ENCODE measurements at regions not wholly inside any gene's neighbourhood (a gene's known extent, or its start where the extent isn't known, plus 50 kb on each side); places are given as distances from the start of the nearest gene placed in this dataset.
A peak's percentile ranks its signal among the peaks of the same experiment; 100 is the strongest.

DNA sequence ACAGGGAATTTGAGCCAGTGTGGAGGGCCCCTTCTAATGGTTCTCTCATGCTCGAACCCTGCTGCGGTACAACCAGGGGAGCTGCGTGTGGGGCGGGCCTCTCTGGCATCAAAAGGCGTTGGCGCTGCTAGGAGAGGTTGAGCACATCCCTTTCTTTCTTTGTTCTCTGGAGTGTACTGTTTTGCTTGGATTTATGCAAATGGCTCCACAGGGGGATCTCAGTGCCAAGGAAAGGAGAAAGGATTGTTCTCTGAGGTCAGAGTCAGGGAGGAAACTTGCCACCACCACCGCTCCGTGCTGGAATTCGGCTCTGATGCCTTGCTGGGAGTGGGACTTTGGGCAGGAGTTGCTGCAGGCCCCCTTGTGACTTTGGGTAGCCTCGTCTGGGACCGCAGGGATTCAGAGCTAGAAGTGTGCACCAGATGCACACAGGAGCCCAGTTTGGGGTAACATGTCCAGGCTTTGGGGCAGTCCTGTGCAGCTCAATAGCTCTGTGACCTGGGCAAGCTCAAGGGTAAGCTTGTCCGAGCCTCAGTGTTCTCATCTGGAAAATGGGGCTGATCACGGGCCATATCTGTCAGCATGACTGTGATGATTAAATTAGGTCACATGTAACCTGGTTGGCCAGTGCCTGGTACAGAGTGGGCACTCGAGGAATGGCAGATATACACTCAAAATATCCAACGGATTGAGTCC, 353.0 kb upstream of the EEF2KMT start:
- H3K36me3 ChIP-seq (ENCODE audit: control insufficient read depth in 3 of 3, insufficient read depth in 2 of 3, low read depth in 1 of 3, low read length in 3 of 3), result no peaks in the 10 kb centered on the region
- 31 to 33% (median 32%) methylated on average over 15 of the region's 15 CpGs for WGBS, 3 donors
- H3K27me3 ChIP-seq (ENCODE audit: control insufficient read depth in 3 of 3, insufficient read depth in 3 of 3, low read length in 3 of 3), result peaks cover 0 to 2% (median 0%) of the 10 kb centered on the region in 3 donors
- H3K27ac ChIP-seq (ENCODE audit: low read depth in 1 of 3, low read length in 2 of 3), result no peak overlapping the region
- H3K4me3 ChIP-seq (ENCODE audit: low read depth in 1 of 3, low read length in 3 of 3), result no peak overlapping the region
- FAIRE-seq (no peak), DNase-seq (no peak)
- no peaks in the 10 kb centered on the region for H3K9me3 ChIP-seq (ENCODE audit: control insufficient read depth in 2 of 2, insufficient read depth in 1 of 2, low read depth in 1 of 2, low read length in 1 of 2)
- H3K4me1 ChIP-seq (ENCODE audit: control insufficient read depth in 3 of 3, insufficient read depth in 2 of 3, low read depth in 1 of 3, low read length in 2 of 3), result no peaks in the 10 kb centered on the region

DNA sequence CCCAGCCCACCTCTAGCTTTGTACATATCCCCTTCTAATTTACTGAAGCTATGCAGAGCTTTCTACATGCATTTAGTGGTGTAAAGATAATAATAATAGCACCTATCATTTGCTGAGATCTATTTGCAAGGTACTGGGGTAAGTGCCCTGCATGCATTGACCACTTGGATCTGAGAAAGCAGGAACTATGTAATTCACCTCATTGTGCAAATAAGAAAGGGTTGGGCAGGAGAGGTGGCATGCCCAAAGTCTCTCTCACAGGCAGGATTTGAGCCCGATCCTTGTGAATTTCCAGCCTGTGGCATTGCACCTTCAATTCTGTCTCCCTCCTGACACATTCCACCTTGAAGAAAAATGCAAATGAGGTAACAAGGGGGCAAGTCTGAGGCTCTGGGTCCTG, 352.3 kb upstream of the EEF2KMT start:
- 32 to 67% (median 57%) methylated on average over 1 of the region's 1 CpG for WGBS, 3 donors

DNA sequence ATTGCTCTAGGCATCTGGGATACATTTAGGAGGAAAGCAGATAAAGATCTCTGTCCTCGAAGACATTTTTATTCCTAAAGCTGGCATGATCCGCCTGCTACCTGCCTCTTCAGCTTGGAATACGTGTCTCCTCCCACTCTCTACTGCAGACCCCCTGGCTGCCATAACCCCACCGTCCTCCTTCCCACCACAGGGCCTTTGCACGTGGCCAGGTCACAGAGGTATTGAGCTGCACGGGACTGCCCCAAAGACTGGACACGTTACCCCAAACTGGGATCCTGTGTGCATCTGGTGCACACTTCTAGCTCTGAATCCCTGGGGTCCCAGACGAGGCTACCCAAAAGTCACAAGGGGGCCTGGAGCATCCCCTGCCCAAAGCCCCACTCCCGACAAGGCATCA, 351.2 kb upstream of the EEF2KMT start:
- peaks cover 0 to 2% (median 0%) of the 10 kb centered on the region in 3 donors for H3K27me3 ChIP-seq (ENCODE audit: control insufficient read depth in 3 of 3, insufficient read depth in 3 of 3, low read length in 3 of 3)
- FAIRE-seq (no peak), DNase-seq (no peak)
- no peaks in the 10 kb centered on the region for H3K36me3 ChIP-seq (ENCODE audit: control insufficient read depth in 3 of 3, insufficient read depth in 2 of 3, low read depth in 1 of 3, low read length in 3 of 3)
- H3K4me3 ChIP-seq (ENCODE audit: low read depth in 1 of 3, low read length in 3 of 3), result no peak overlapping the region
- no peaks in the 10 kb centered on the region for H3K4me1 ChIP-seq (ENCODE audit: control insufficient read depth in 3 of 3, insufficient read depth in 2 of 3, low read depth in 1 of 3, low read length in 2 of 3)
- WGBS, 3 donors, result 78 to 81% (median 80%) methylated on average over 9 of the region's 9 CpGs
- no peaks in the 10 kb centered on the region for H3K9me3 ChIP-seq (ENCODE audit: control insufficient read depth in 2 of 2, insufficient read depth in 1 of 2, low read depth in 1 of 2, low read length in 1 of 2)
- H3K27ac ChIP-seq (ENCODE audit: low read depth in 1 of 3, low read length in 2 of 3), result no peak overlapping the region

More for the DNA sequence above, 352.3 kb upstream of the EEF2KMT start:
- Histone ChIP-seq H3K27ac (ENCODE audit: low read depth in 1 of 3, low read length in 2 of 3) (no peak overlapping the region), H3K27me3 (ENCODE audit: control insufficient read depth in 3 of 3, insufficient read depth in 3 of 3, low read length in 3 of 3) (peaks cover 0 to 2% (median 0%) of the 10 kb centered on the region in 3 donors), H3K4me1 (ENCODE audit: control insufficient read depth in 3 of 3, insufficient read depth in 2 of 3, low read depth in 1 of 3, low read length in 2 of 3) (no peaks in the 10 kb centered on the region), H3K4me3 (ENCODE audit: low read depth in 1 of 3, low read length in 3 of 3) (no peak overlapping the region), H3K9me3 (ENCODE audit: control insufficient read depth in 2 of 2, insufficient read depth in 1 of 2, low read depth in 1 of 2, low read length in 1 of 2) (no peaks in the 10 kb centered on the region), H3K36me3 (ENCODE audit: control insufficient read depth in 3 of 3, insufficient read depth in 2 of 3, low read depth in 1 of 3, low read length in 3 of 3) (no peaks in the 10 kb centered on the region)
- FAIRE-seq, result no peak
- DNase-seq, result no peak

DNA sequence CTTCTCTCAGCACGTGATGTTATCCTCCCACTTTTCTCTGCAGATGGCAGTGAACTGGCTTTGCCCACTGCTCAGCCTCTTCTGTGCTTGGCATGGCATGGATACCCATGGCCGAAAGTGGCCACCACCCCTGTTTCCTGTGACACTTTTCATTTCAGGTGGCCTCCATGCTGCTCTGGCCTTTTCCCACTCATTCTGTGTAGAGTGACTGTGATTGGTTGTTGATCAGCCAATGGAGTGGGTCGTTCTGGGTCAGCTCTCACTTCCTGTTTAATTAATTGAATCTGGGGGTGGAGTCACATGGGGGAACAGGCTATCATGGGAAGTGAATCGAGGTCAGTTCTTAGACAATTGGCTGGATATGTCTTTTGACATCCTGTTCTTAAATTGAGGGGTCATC, 350.1 kb upstream of the EEF2KMT start:
- no peaks in the 10 kb centered on the region for H3K36me3 ChIP-seq (ENCODE audit: control insufficient read depth in 3 of 3, insufficient read depth in 2 of 3, low read depth in 1 of 3, low read length in 3 of 3)
- no peaks in the 10 kb centered on the region for H3K4me1 ChIP-seq (ENCODE audit: control insufficient read depth in 3 of 3, insufficient read depth in 2 of 3, low read depth in 1 of 3, low read length in 2 of 3)
- no peak overlapping the region for H3K27ac ChIP-seq (ENCODE audit: low read depth in 1 of 3, low read length in 2 of 3)
- DNase-seq, result no peak
- 66 to 79% (median 69%) methylated on average over 4 of the region's 4 CpGs for WGBS, 3 donors
- no peak overlapping the region for H3K4me3 ChIP-seq (ENCODE audit: low read depth in 1 of 3, low read length in 3 of 3)
- peaks cover 0 to 2% (median 0%) of the 10 kb centered on the region in 3 donors for H3K27me3 ChIP-seq (ENCODE audit: control insufficient read depth in 3 of 3, insufficient read depth in 3 of 3, low read length in 3 of 3)
- no peak for FAIRE-seq
- no peaks in the 10 kb centered on the region for H3K9me3 ChIP-seq (ENCODE audit: control insufficient read depth in 2 of 2, insufficient read depth in 1 of 2, low read depth in 1 of 2, low read length in 1 of 2)

DNA sequence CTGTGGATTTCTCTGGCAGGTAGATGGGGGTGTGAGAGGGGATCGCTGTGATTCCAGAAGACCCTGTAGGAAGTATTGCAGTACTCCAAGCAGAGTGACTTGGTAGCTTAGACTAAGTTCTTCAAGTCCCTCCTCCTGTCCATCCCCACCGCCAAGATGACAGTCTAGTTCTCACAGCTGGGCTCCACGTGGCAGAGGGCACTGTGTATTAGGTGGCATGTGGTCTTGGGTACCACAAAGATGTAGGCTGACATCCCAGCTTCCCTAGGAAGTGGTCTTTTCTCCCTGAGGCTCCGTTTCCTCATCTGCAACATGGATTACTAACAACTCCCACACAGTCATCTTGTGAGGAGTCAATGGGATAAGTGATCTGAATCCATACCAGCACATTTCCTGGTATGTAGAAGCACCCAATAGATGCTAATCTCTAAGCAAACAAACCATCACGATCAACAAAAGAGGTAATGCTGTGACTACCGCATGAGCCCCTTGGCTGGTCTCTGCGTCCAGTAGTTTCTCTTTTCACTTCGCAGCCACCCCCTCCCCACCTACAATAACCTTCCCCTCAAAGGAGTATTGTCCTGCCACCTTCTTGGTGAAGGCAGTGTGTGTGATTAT, 349.1 kb upstream of the EEF2KMT start:
- H3K4me1 ChIP-seq (ENCODE audit: control insufficient read depth in 3 of 3, insufficient read depth in 2 of 3, low read depth in 1 of 3, low read length in 2 of 3), result no peaks in the 10 kb centered on the region
- no peak overlapping the region for H3K27ac ChIP-seq (ENCODE audit: low read depth in 1 of 3, low read length in 2 of 3)
- H3K4me3 ChIP-seq (ENCODE audit: low read depth in 1 of 3, low read length in 3 of 3), result no peak overlapping the region
- H3K27me3 ChIP-seq (ENCODE audit: control insufficient read depth in 3 of 3, insufficient read depth in 3 of 3, low read length in 3 of 3), result no peaks in the 10 kb centered on the region
- FAIRE-seq, result no peak
- WGBS, 3 donors, result 43 to 51% (median 45%) methylated on average over 8 of the region's 8 CpGs
- H3K9me3 ChIP-seq (ENCODE audit: control insufficient read depth in 2 of 2, insufficient read depth in 1 of 2, low read depth in 1 of 2, low read length in 1 of 2), result no peaks in the 10 kb centered on the region
- DNase-seq, result no peak
- no peaks in the 10 kb centered on the region for H3K36me3 ChIP-seq (ENCODE audit: control insufficient read depth in 3 of 3, insufficient read depth in 2 of 3, low read depth in 1 of 3, low read length in 3 of 3)

DNA sequence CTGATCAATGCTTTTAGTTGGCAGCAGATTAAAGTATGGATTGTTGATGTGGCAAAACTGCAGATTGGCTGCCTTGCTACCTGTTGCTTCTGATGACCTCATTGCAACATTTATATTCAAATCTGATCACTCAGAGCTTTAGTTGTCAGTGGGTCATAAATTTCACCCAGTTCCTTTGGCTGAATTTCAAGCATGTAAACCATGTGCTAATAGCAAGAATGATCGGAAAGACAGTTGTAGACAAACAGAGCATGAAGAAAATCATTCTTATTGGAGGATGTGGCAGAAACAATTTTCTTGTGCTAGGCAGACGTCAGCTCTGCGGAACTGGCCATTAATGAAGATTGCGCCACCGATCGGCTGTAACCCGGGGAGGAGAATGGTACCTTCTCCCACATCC, 346.6 kb upstream of the EEF2KMT start:
- Histone ChIP-seq H3K4me1 (ENCODE audit: control insufficient read depth in 3 of 3, insufficient read depth in 2 of 3, low read depth in 1 of 3, low read length in 2 of 3) (no peaks in the 10 kb centered on the region), H3K27me3 (ENCODE audit: control insufficient read depth in 3 of 3, insufficient read depth in 3 of 3, low read length in 3 of 3) (no peaks in the 10 kb centered on the region), H3K27ac (ENCODE audit: low read depth in 1 of 3, low read length in 2 of 3) (no peak overlapping the region), H3K4me3 (ENCODE audit: low read depth in 1 of 3, low read length in 3 of 3) (peak overlapping the region in 1 of 3 donors; percentile 2), H3K9me3 (ENCODE audit: control insufficient read depth in 2 of 2, insufficient read depth in 1 of 2, low read depth in 1 of 2, low read length in 1 of 2) (no peaks in the 10 kb centered on the region), H3K36me3 (ENCODE audit: control insufficient read depth in 3 of 3, insufficient read depth in 2 of 3, low read depth in 1 of 3, low read length in 3 of 3) (no peaks in the 10 kb centered on the region)
- 81 to 85% (median 82%) methylated on average over 7 of the region's 7 CpGs for WGBS, 3 donors
- FAIRE-seq, result no peak
- no peak for DNase-seq

DNA sequence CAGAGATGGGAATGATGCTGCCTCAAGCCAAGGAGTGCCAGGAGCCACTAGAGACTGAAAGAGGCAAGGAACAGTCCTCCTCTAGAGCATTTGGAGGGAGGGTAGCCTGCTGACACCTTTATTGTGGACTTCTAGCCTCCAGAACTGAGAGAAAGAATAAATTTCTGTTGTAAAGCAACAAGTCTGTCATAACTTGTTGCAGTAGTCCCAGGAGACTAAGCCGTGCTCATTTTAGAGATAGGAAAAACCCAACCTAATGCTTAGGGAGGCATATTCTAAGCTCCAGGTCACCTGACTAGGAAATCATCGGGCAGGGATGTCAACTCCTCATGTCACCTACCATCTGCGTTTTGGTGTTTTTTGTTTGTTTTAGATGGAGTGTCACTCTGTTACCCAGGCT, 345.4 kb upstream of the EEF2KMT start:
- 69 to 84% (median 72%) methylated on average over 3 of the region's 3 CpGs for WGBS, 3 donors
- no peaks in the 10 kb centered on the region for H3K36me3 ChIP-seq (ENCODE audit: control insufficient read depth in 3 of 3, insufficient read depth in 2 of 3, low read depth in 1 of 3, low read length in 3 of 3)
- no peaks in the 10 kb centered on the region for H3K9me3 ChIP-seq (ENCODE audit: control insufficient read depth in 2 of 2, insufficient read depth in 1 of 2, low read depth in 1 of 2, low read length in 1 of 2)
- H3K27ac ChIP-seq (ENCODE audit: low read depth in 1 of 3, low read length in 2 of 3), result no peak overlapping the region
- no peak overlapping the region for H3K4me3 ChIP-seq (ENCODE audit: low read depth in 1 of 3, low read length in 3 of 3)
- FAIRE-seq (no peak), DNase-seq (no peak)
- H3K27me3 ChIP-seq (ENCODE audit: control insufficient read depth in 3 of 3, insufficient read depth in 3 of 3, low read length in 3 of 3), result no peaks in the 10 kb centered on the region
- no peaks in the 10 kb centered on the region for H3K4me1 ChIP-seq (ENCODE audit: control insufficient read depth in 3 of 3, insufficient read depth in 2 of 3, low read depth in 1 of 3, low read length in 2 of 3)

DNA sequence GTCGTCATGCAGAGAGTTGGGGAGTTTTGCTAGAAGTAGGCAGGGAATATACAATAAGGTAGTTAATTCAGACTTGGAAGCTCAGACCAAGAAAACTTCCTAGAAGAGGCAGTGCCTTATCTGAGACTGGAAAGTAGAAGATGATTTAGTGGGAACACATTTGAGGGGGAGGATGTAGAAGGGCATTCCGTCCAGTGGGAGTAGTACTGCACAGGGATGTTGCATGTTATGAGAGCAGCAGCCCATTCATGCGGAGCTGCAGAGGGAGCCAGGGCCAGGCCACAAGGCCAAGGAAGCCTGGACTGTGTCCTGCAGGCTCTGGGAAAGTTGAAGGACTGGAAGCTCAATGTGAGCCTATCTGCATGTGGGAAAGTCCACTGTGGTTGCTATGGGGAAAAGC, 344.5 kb upstream of the EEF2KMT start:
- no peak for DNase-seq
- Histone ChIP-seq H3K4me1 (ENCODE audit: control insufficient read depth in 3 of 3, insufficient read depth in 2 of 3, low read depth in 1 of 3, low read length in 2 of 3) (no peaks in the 10 kb centered on the region), H3K4me3 (ENCODE audit: low read depth in 1 of 3, low read length in 3 of 3) (no peak overlapping the region), H3K27me3 (ENCODE audit: control insufficient read depth in 3 of 3, insufficient read depth in 3 of 3, low read length in 3 of 3) (no peaks in the 10 kb centered on the region), H3K27ac (ENCODE audit: low read depth in 1 of 3, low read length in 2 of 3) (no peak overlapping the region), H3K36me3 (ENCODE audit: control insufficient read depth in 3 of 3, insufficient read depth in 2 of 3, low read depth in 1 of 3, low read length in 3 of 3) (no peaks in the 10 kb centered on the region), H3K9me3 (ENCODE audit: control insufficient read depth in 2 of 2, insufficient read depth in 1 of 2, low read depth in 1 of 2, low read length in 1 of 2) (no peaks in the 10 kb centered on the region)
- no peak for FAIRE-seq
- 68 to 83% (median 72%) methylated on average over 3 of the region's 3 CpGs for WGBS, 3 donors

DNA sequence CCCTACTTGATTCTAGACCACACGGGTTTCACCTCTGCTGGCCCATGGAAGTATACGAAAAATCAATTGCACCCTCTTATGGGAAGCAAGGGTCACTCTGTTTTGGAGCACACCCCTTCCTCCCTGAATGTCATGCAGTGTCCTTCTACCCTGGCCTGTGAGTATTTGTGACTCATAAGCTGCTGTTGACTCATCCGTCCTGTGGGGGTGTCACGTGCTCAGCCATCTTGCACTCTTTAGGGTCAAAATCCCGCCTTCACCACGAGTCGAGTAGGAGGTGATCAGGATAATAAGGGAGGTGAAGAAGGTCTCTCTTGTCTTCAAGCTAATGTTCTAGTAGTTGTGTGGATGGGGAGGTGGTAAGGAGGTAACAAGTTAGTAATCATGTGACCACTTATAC, 341.0 kb upstream of the EEF2KMT start:
- DNase-seq (no peak), FAIRE-seq (no peak)
- H3K27ac ChIP-seq (ENCODE audit: low read depth in 1 of 3, low read length in 2 of 3), result no peak overlapping the region
- H3K9me3 ChIP-seq (ENCODE audit: control insufficient read depth in 2 of 2, insufficient read depth in 1 of 2, low read depth in 1 of 2, low read length in 1 of 2), result no peaks in the 10 kb centered on the region
- H3K4me3 ChIP-seq (ENCODE audit: low read depth in 1 of 3, low read length in 3 of 3), result no peak overlapping the region
- no peaks in the 10 kb centered on the region for H3K27me3 ChIP-seq (ENCODE audit: control insufficient read depth in 3 of 3, insufficient read depth in 3 of 3, low read length in 3 of 3)
- H3K4me1 ChIP-seq (ENCODE audit: control insufficient read depth in 3 of 3, insufficient read depth in 2 of 3, low read depth in 1 of 3, low read length in 2 of 3), result no peaks in the 10 kb centered on the region
- no peaks in the 10 kb centered on the region for H3K36me3 ChIP-seq (ENCODE audit: control insufficient read depth in 3 of 3, insufficient read depth in 2 of 3, low read depth in 1 of 3, low read length in 3 of 3)
- 76 to 79% (median 78%) methylated on average over 7 of the region's 7 CpGs for WGBS, 3 donors

Measured in small intestine (tissue), 7 donors.